NCI-H748 (cell line): ENCODE measurements at regions not wholly inside any gene's neighbourhood (a gene's known extent, or its start where the extent isn't known, plus 50 kb on each side); places are given as distances from the start of the nearest gene placed in this dataset.

Source experiments
- DNase-seq: peaks from one replicate; lab custom pipeline; 2025; ENCODE audit not compliant: unreplicated experiment; lab: John Stamatoyannopoulos, UW

- no peak for DNase-seq
Observed at GRCh38 chr4:124535003-124535402, 177.5 kb downstream of the ANKRD50 start.

GRCh38 chr4:124536946-124537345 lies 175.6 kb downstream of the ANKRD50 start:
- no peak for DNase-seq

GRCh38 chr4:124537971-124538370 lies 174.6 kb downstream of the ANKRD50 start:
- DNase-seq = peak; percentile 72

- DNase-seq = no peak
Observed at GRCh38 chr4:124540014-124540413, 172.5 kb downstream of the ANKRD50 start.

GRCh38 chr4:124541652-124542420 lies 170.7 kb downstream of the ANKRD50 start:
- no peak for DNase-seq

GRCh38 chr4:124555959-124556358 lies 156.6 kb downstream of the ANKRD50 start:
- no peak for DNase-seq

- no peak for DNase-seq
Observed at GRCh38 chr4:124564121-124564520, 148.4 kb downstream of the ANKRD50 start.

- no peak for DNase-seq
Observed at GRCh38 chr4:124565371-124565770, 147.2 kb downstream of the ANKRD50 start.

- no peak for DNase-seq
Observed at GRCh38 chr4:124566030-124566429, 146.5 kb downstream of the ANKRD50 start.

- no peak for DNase-seq
Observed at GRCh38 chr4:124573056-124573455, 139.5 kb downstream of the ANKRD50 start.

GRCh38 chr4:124579896-124580295 lies 132.6 kb downstream of the ANKRD50 start:
- no peak for DNase-seq

- no peak for DNase-seq
Observed at GRCh38 chr4:124583797-124584196, 128.7 kb downstream of the ANKRD50 start.

GRCh38 chr4:124589786-124590185 lies 122.7 kb downstream of the ANKRD50 start:
- no peak for DNase-seq

GRCh38 chr4:124590480-124590879 lies 122.1 kb downstream of the ANKRD50 start:
- DNase-seq = no peak

- DNase-seq = no peak
Observed at GRCh38 chr4:124591637-124592036, 120.9 kb downstream of the ANKRD50 start.

GRCh38 chr4:124593494-124593893 lies 119.0 kb downstream of the ANKRD50 start:
- DNase-seq = no peak

- no peak for DNase-seq
Observed at GRCh38 chr4:124594945-124595344, 117.6 kb downstream of the ANKRD50 start.

GRCh38 chr4:124596816-124597215 lies 115.7 kb downstream of the ANKRD50 start:
- DNase-seq = no peak

GRCh38 chr4:124610211-124610610 lies 102.3 kb downstream of the ANKRD50 start:
- no peak for DNase-seq
